Stomach (tissue), 8 donors: ENCODE measurements at regions not wholly inside any gene's neighbourhood (a gene's known extent, or its start where the extent isn't known, plus 50 kb on each side); places are given as distances from the start of the nearest gene placed in this dataset.
A peak's percentile ranks its signal among the peaks of the same experiment; 100 is the strongest.

Source experiments
- DNase-seq, 2 donors: peaks; one replicate each; pipeline versions ENCODE4 v3.0.0 to v3.0.0-alpha.2; 2013 to 2019
- H3K27ac ChIP-seq, 5 donors: fragments of 200-600 bp in 4 of 5; sonication (generic) in 4 of 5; one replicate each; pipeline ENCODE4 v1.5.1; 2013 to 2019; ENCODE audit warnings: mild to moderate bottlenecking in 1 of 5, moderate library complexity in 1 of 5
- H3K27me3 ChIP-seq, 3 donors: fragments of 200-600 bp; sonication (generic); one replicate each; pipeline ENCODE4 v1.5.1; 2017 to 2019; ENCODE audit warnings: mixed run types in 1 of 3
- H3K36me3 ChIP-seq, 4 donors: fragments of 200-600 bp; sonication (generic); 1 replicate in 3 of 4; 2 replicates in 1 of 4; pipeline ENCODE4 v1.5.1; 2016 to 2019
- H3K4me1 ChIP-seq, 4 donors: fragments of 200-600 bp; sonication (generic); one replicate each; pipeline ENCODE4 v1.5.1; 2016 to 2019
- H3K4me3 ChIP-seq, 4 donors: fragments of 200-600 bp; sonication (generic) in 3 of 4; one replicate each; pipeline ENCODE4 v1.5.1; 2016 to 2019; ENCODE audit warnings: mild to moderate bottlenecking in 1 of 4
- H3K9me3 ChIP-seq, 4 donors: fragments of 200-600 bp; sonication (generic); one replicate each; pipeline ENCODE4 v1.5.1; 2016 to 2019
- EP300 ChIP-seq: sonication (generic); formaldehyde crosslinking; IDR thresholded peaks from one replicate; pipeline ENCODE4 v1.6.1; 2017; ENCODE audit warnings: antibody characterized with exemption
- POLR2A ChIP-seq, 4 donors: fragments of 450-650 bp; IDR thresholded peaks; one replicate each; pipeline ENCODE4 v1.6.1; 2016; ENCODE audit warnings: antibody characterized with exemption in 4 of 4, control low read depth in 2 of 4, mild to moderate bottlenecking in 1 of 4, moderate library complexity in 1 of 4
- POLR2AphosphoS5 ChIP-seq, 3 donors: sonication (generic); formaldehyde crosslinking; IDR thresholded peaks; one replicate each; pipeline ENCODE4 v1.6.1; 2016; ENCODE audit warnings: antibody characterized with exemption in 3 of 3
- WGBS, 5 donors: extraction: QIAGEN DNeasy Blood & Tissue Kit in 3 of 5; methylation state at CpG; one replicate each; pipeline versions ENCODE4 v1.1.5 to v1.1.7; 2013 to 2018; 5-methylcytosine and 5-hydroxymethylcytosine counted together
- intact Hi-C: fragments of 100-400 bp; cut with DNase I; formaldehyde crosslinking; loops from one replicate; pipeline ENCODE4 v1.15.1; 2023; ENCODE audit warnings: low total_unique reads
- TF ChIP-seq, protein P1 (sequence below), 7 experiments: fragments of 450-650 bp in 4 of 7; fragments of 200-600 bp in 3 of 7; sonication (generic) in 3 of 7; IDR thresholded peaks; one replicate each; pipeline ENCODE4 v1.5.1; 2016 to 2019; ENCODE audit warnings: antibody characterized with exemption in 7 of 7, control low read depth in 2 of 7, mild to moderate bottlenecking in 1 of 7
- donor health status: healthy with polysubstance abuse.
- donor health status: Bipolar disorder and iron deficiency.
- donor health status: healthy.

DNA sequence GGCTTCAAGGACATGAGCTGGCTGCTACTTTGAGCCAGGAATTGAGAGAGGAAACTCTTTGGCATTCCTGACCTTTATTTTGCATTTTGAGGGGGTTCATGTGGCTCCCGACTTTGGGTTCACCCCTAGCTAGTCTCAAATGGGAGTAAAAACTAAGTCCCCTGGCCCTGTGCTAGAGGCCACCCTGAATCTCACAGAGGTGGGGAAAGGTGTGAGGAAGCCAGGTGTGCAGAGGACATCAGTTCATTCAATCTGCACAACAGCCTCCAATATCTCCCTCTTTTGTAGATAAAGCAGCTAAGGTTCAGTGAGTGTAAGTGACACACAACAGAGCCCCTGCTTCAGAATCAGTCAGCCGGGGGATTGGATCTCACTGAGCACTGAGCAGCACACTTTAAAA lies 325.7 kb downstream of the DCDC2C start:
- H3K9me3 ChIP-seq: no peaks in the 10 kb centered on the region
- H3K36me3 ChIP-seq: no peaks in the 10 kb centered on the region
- H3K4me1 ChIP-seq: no peaks in the 10 kb centered on the region
- no peak for DNase-seq
- intact Hi-C loops: no loop called here
- no peak for TF ChIP-seq POLR2AphosphoS5 (IDR thresholded peaks at IDR 0.05)
- TF ChIP-seq EP300: no peak
- no peak for TF ChIP-seq POLR2A (IDR thresholded peaks at IDR 0.05)
- TF ChIP-seq, protein P1, sequence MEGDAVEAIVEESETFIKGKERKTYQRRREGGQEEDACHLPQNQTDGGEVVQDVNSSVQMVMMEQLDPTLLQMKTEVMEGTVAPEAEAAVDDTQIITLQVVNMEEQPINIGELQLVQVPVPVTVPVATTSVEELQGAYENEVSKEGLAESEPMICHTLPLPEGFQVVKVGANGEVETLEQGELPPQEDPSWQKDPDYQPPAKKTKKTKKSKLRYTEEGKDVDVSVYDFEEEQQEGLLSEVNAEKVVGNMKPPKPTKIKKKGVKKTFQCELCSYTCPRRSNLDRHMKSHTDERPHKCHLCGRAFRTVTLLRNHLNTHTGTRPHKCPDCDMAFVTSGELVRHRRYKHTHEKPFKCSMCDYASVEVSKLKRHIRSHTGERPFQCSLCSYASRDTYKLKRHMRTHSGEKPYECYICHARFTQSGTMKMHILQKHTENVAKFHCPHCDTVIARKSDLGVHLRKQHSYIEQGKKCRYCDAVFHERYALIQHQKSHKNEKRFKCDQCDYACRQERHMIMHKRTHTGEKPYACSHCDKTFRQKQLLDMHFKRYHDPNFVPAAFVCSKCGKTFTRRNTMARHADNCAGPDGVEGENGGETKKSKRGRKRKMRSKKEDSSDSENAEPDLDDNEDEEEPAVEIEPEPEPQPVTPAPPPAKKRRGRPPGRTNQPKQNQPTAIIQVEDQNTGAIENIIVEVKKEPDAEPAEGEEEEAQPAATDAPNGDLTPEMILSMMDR (IDR thresholded peaks at IDR 0.05): no peak
- H3K27me3 ChIP-seq: no peaks in the 10 kb centered on the region
- 65 to 73% (median 72%) methylated on average over 2 of the region's 2 CpGs for WGBS, 5 donors
- no peak overlapping the region for H3K27ac ChIP-seq
- no peak overlapping the region for H3K4me3 ChIP-seq

DNA sequence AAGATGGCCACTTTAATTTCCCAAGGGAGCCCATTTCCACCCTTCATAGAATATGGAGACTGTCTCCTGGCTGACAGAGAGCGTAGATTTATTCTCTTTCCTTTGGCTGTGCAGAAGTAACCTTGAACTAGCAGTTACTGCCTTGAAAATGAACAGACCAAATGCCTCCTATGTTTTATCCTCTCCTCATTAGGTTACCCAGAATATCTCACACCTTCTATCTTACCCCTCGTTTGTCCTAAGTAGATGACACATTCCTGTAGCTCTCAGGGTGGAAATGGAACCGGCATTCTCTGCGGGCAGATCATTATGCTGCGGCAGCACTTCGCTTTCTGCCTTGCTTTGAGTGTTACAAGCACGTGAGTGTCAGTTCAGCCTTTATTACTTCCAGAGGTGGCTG lies 336.5 kb downstream of the DCDC2C start:
- Histone ChIP-seq H3K9me3 (peaks cover 0 to 18% (median 3%) of the 10 kb centered on the region in 4 donors), H3K27ac (no peak overlapping the region), H3K36me3 (no peaks in the 10 kb centered on the region), H3K4me1 (no peaks in the 10 kb centered on the region), H3K4me3 (no peak overlapping the region), H3K27me3 (no peaks in the 10 kb centered on the region)
- TF ChIP-seq EP300 (no peak), POLR2AphosphoS5 (IDR thresholded peaks at IDR 0.05) (no peak), POLR2A (IDR thresholded peaks at IDR 0.05) (no peak)
- TF ChIP-seq, protein P1 (IDR thresholded peaks at IDR 0.05): no peak
- 67 to 77% (median 73%) methylated on average over 7 of the region's 7 CpGs for whole genome bisulfite sequencing, 5 donors
- DNase-seq: no peak
- intact Hi-C loops: no loop called here

DNA sequence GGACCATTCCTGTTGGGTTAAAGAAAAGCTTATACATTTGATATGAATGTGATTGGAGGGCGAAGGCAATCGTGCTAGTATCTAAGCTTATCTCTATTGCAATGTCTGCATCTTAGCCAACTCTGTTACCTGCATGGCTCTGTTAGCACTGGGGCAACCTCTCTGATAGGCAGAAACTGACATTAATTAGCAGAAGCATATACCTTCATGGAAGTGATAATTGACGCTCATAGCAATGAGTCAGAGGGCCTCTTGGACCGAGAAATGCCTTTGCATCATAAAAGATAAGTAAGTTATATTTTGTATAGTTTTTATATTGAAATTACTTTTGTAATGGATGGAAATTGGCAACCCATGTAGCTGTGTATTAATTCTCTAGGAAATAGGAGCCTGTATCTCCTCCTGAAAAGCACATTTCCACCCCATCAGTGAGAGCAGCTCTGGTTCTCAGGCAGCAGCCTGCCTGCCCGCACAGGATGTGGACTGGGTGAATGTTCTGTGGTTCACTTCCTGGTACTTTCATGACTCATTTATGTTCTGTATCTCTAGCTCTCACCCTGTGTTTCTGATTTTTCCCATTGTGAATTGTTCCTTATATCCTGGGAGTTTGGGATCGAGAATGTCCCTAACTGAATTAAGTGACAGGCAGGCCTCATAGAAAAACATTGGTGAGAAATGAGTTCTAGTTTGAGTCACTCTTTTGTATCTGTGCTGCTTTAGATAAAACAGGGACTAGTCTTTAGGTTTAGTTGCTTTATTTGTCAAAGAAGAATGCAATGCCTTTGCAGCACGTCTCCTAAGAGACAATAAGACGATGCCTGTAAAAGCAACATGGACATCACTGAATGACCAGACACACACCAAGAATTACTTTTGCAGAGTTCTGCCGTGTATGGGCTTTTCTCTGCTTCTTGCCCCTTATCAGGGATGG lies 344.9 kb downstream of the DCDC2C start:
- no peaks in the 10 kb centered on the region for H3K9me3 ChIP-seq
- intact Hi-C loops: no loop called here
- TF ChIP-seq, protein P1 (IDR thresholded peaks at IDR 0.05): no peak
- no peak for TF ChIP-seq POLR2AphosphoS5 (IDR thresholded peaks at IDR 0.05)
- TF ChIP-seq EP300: no peak
- TF ChIP-seq POLR2A (IDR thresholded peaks at IDR 0.05): no peak
- H3K4me3 ChIP-seq: no peak overlapping the region
- H3K4me1 ChIP-seq: no peaks in the 10 kb centered on the region
- no peaks in the 10 kb centered on the region for H3K36me3 ChIP-seq
- H3K27ac ChIP-seq: no peak overlapping the region
- peak in 1 of 2 donors; percentile 15 for DNase-seq
- 52 to 60% (median 53%) methylated on average over 9 of the region's 9 CpGs for whole genome bisulfite sequencing, 5 donors
- H3K27me3 ChIP-seq: no peaks in the 10 kb centered on the region

DNA sequence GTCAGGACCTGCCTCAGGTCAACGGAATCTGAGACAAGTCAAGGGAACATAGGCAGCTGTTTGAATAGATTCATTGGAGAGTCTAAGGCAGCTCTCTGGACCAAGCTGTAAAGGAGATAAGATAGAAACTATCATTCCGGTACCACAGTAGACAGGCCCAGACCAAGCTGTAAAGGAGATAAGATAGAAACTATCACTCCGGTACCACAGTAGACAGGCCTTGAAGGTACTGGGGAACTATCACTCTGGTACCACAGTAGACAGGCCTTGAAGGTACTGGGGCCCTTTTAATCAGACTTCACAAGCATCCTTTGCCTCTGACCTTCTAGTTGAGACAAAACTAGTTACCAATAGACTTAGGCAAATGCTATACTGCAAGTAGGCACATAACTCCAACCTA lies 346.1 kb downstream of the DCDC2C start:
- intact Hi-C loops: no loop called here
- Histone ChIP-seq H3K4me1 (no peaks in the 10 kb centered on the region), H3K27ac (no peak overlapping the region), H3K9me3 (no peaks in the 10 kb centered on the region), H3K36me3 (no peaks in the 10 kb centered on the region), H3K4me3 (no peak overlapping the region), H3K27me3 (no peaks in the 10 kb centered on the region)
- TF ChIP-seq POLR2A (IDR thresholded peaks at IDR 0.05) (no peak), POLR2AphosphoS5 (IDR thresholded peaks at IDR 0.05) (no peak), EP300 (no peak)
- TF ChIP-seq, protein P1 (IDR thresholded peaks at IDR 0.05): no peak
- 81 to 94% (median 87%) methylated on average over 3 of the region's 3 CpGs for WGBS, 5 donors
- DNase-seq: no peak
